H9 (cell line): ENCODE measurements at regions not wholly inside any gene's neighbourhood (a gene's known extent, or its start where the extent isn't known, plus 50 kb on each side); places are given as distances from the start of the nearest gene placed in this dataset.

ENCODE experiments used
- DNase-seq: peaks from one replicate; pipeline ENCODE4 v3.0.0-alpha.2; 2017
- H2AFZ ChIP-seq: one replicate; pipeline ENCODE4 v1.6.1; 2013; ENCODE audit warnings: mild to moderate bottlenecking, low read length, control low read depth, moderate library complexity
- H2AK5ac ChIP-seq: 2 replicates; pipeline ENCODE4 v1.6.1; 2013; ENCODE audit warnings: low read length, control low read depth, mixed read lengths; ENCODE audit not compliant: insufficient read length
- H2BK120ac ChIP-seq: one replicate; pipeline ENCODE4 v1.6.1; 2013; ENCODE audit warnings: low read depth, mild to moderate bottlenecking, low read length, control low read depth, inconsistent platforms; ENCODE audit not compliant: poor library complexity, severe bottlenecking
- H2BK12ac ChIP-seq: 2 replicates; pipeline ENCODE4 v1.6.1; 2013; ENCODE audit warnings: low read length, control low read depth, mixed read lengths, low read depth; ENCODE audit not compliant: insufficient read length
- H2BK15ac ChIP-seq: 2 replicates; pipeline ENCODE4 v1.6.1; 2013; ENCODE audit warnings: low read depth, low read length, control low read depth
- H2BK20ac ChIP-seq: one replicate; pipeline ENCODE4 v1.6.1; 2013; ENCODE audit warnings: low read depth, mild to moderate bottlenecking, low read length, control low read depth, inconsistent platforms; ENCODE audit not compliant: poor library complexity, severe bottlenecking
- H2BK5ac ChIP-seq: 2 replicates; pipeline ENCODE4 v1.6.1; 2013; ENCODE audit warnings: low read length, control low read depth, mixed read lengths; ENCODE audit not compliant: insufficient read length
- H3K14ac ChIP-seq: 2 replicates; pipeline ENCODE4 v1.6.1; 2013; ENCODE audit warnings: low read length, control low read depth; ENCODE audit not compliant: insufficient read depth
- H3K18ac ChIP-seq: 2 replicates; pipeline ENCODE4 v1.6.1; 2013; ENCODE audit warnings: low read depth, mild to moderate bottlenecking, mixed read lengths, low read length, control low read depth; ENCODE audit not compliant: insufficient read length
- H3K23ac ChIP-seq: 2 replicates; pipeline ENCODE4 v1.6.1; 2013; ENCODE audit warnings: low read length, control low read depth, mixed read lengths, low read depth; ENCODE audit not compliant: insufficient read length
- H3K23me2 ChIP-seq: 2 replicates; pipeline ENCODE4 v1.6.1; 2013; ENCODE audit warnings: low read depth, mild to moderate bottlenecking, mixed read lengths, low read length, control low read depth; ENCODE audit not compliant: insufficient read length, poor library complexity, severe bottlenecking
- H3K27ac ChIP-seq: 2 replicates; pipeline ENCODE4 v1.5.1; 2013; ENCODE audit warnings: low read length, control low read depth, mixed read lengths, low read depth; ENCODE audit not compliant: insufficient read length
- H3K27me3 ChIP-seq: 2 replicates; pipeline ENCODE4 v1.6.1; 2013; ENCODE audit warnings: low read length, control low read depth, inconsistent platforms; ENCODE audit not compliant: insufficient read depth
- H3K4ac ChIP-seq: 2 replicates; pipeline ENCODE4 v1.6.1; 2013; ENCODE audit warnings: low read depth, mild to moderate bottlenecking, control low read depth, inconsistent platforms, low read length, moderate library complexity
- H3K4me1 ChIP-seq: 2 replicates; pipeline ENCODE4 v1.6.1; 2013; ENCODE audit warnings: low read length, control low read depth, inconsistent platforms; ENCODE audit not compliant: insufficient read depth
- H3K4me2 ChIP-seq: 2 replicates; pipeline ENCODE4 v1.6.1; 2013; ENCODE audit warnings: low read length, control low read depth, mixed read lengths; ENCODE audit not compliant: insufficient read length, insufficient read depth
- H3K56ac ChIP-seq: 2 replicates; pipeline ENCODE4 v1.6.1; 2013; ENCODE audit warnings: low read depth, mild to moderate bottlenecking, mixed read lengths, low read length, control low read depth; ENCODE audit not compliant: insufficient read length
- H3K79me1 ChIP-seq: 2 replicates; pipeline ENCODE4 v1.6.1; 2013; ENCODE audit warnings: low read depth, mild to moderate bottlenecking, moderate library complexity, low read length, control low read depth, inconsistent platforms; ENCODE audit not compliant: insufficient read depth, poor library complexity, severe bottlenecking
- H3K79me2 ChIP-seq: 2 replicates; pipeline ENCODE4 v1.6.1; 2013; ENCODE audit warnings: low read length, control low read depth, inconsistent platforms; ENCODE audit not compliant: insufficient read depth
- H3K9ac ChIP-seq: 2 replicates; pipeline ENCODE4 v1.6.1; 2013; ENCODE audit warnings: low read length, control low read depth, mixed read lengths; ENCODE audit not compliant: insufficient read length; ENCODE audit errors: extremely low read depth
- H3K9me3 ChIP-seq: one replicate; pipeline ENCODE4 v1.6.1; 2013; ENCODE audit warnings: low read depth, low read length, inconsistent platforms; ENCODE audit not compliant: control insufficient read depth
- H3T11ph ChIP-seq: one replicate; pipeline ENCODE4 v1.6.1; 2013; ENCODE audit warnings: mild to moderate bottlenecking, low read length, control low read depth, inconsistent platforms
- H4K20me1 ChIP-seq: one replicate; pipeline ENCODE4 v1.6.1; 2013; ENCODE audit not compliant: control insufficient read depth, insufficient read length, insufficient read depth
- H4K5ac ChIP-seq: 2 replicates; pipeline ENCODE4 v1.6.1; 2013; ENCODE audit warnings: low read depth, mild to moderate bottlenecking, mixed read lengths, low read length, control low read depth; ENCODE audit not compliant: insufficient read length
- H4K8ac ChIP-seq: replicated peaks from 2 replicates; pipeline ENCODE4 v1.6.1; 2013; ENCODE audit warnings: low read length, control low read depth, mixed read lengths, low read depth; ENCODE audit not compliant: insufficient read length
- H4K91ac ChIP-seq: 2 replicates; pipeline ENCODE4 v1.6.1; 2013; ENCODE audit warnings: low read depth, mild to moderate bottlenecking, moderate library complexity, mixed read lengths, low read length, control low read depth; ENCODE audit not compliant: insufficient read length
- H3K27ac Mint-ChIP-seq, 3 experiments: 2 replicates in 2 of 3; 3 replicates in 1 of 3; pipeline ENCODE4 v1.8.0; 2020 to 2021; ENCODE audit warnings: mixed read lengths in 3 of 3, mild to moderate bottlenecking in 1 of 3, moderate library complexity in 1 of 3
- H3K27me3 Mint-ChIP-seq: 2 replicates; pipeline ENCODE4 v1.8.0; 2021; ENCODE audit warnings: low read depth, mild to moderate bottlenecking, moderate library complexity, mixed read lengths
- H3K36me3 Mint-ChIP-seq, 3 experiments: 2 replicates in 2 of 3; 3 replicates in 1 of 3; pipeline ENCODE4 v1.8.0; 2020 to 2021; ENCODE audit warnings: low read depth in 3 of 3, mixed read lengths in 3 of 3; ENCODE audit not compliant: insufficient read depth in 1 of 3
- H3K4me1 Mint-ChIP-seq, 2 experiments: 2 replicates each; pipeline ENCODE4 v1.8.0; 2020; ENCODE audit warnings: mixed read lengths in 2 of 2
- H3K4me3 Mint-ChIP-seq, 2 experiments: 2 replicates in 1 of 2; 3 replicates in 1 of 2; pipeline ENCODE4 v1.8.0; 2020 to 2021; ENCODE audit warnings: mild to moderate bottlenecking in 2 of 2, mixed read lengths in 2 of 2, moderate library complexity in 1 of 2
- H3K9me3 Mint-ChIP-seq, 2 experiments: 2 replicates in 1 of 2; 3 replicates in 1 of 2; pipeline ENCODE4 v1.8.0; 2020; ENCODE audit warnings: mild to moderate bottlenecking in 2 of 2, mixed read lengths in 2 of 2, moderate library complexity in 1 of 2
- WGBS: extraction: QIAGEN DNeasy Blood & Tissue Kit; methylation state at CpG from one replicate; pipeline ENCODE4 v1.1.7; 2013; ENCODE audit warnings: missing lambda C conversion rate, low lambda C conversion rate, mixed read lengths; ENCODE audit not compliant: insufficient read length; ENCODE audit errors: extremely low coverage; 5-methylcytosine and 5-hydroxymethylcytosine counted together
- TF ChIP-seq, protein P1 (sequence below): fragments of 200-600 bp; sonication (generic); conservative IDR thresholded peaks from 3 replicates; pipeline ENCODE4 v1.8.0; 2021; ENCODE audit warnings: antibody characterized with exemption, mild to moderate bottlenecking

DNA sequence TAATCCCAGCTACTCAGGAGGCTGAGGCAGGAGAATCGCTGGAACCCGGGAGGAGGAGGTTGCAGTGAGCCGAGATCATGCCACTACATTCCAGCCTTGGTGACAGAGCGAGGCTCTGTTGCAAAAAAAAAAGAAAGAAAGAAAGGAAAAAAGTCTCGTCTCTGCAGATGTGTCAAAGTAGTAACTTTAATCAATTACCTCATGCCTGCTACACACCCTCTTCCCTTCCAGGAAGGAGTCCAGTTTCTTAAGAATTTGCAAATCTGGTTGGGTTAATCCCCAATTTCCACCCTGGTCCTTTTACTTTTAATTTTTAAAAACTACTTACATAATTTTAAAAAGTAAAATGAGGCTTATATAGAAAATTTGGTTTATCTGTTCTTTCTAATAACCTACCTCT is 234.5 kb upstream of the KITLG start:
- Mint-ChIP-seq H3K27me3 (no peaks in the 10 kb centered on the region), H3K36me3 (no peaks in the 10 kb centered on the region), H3K4me1 (0 out of 4 replicates have a peak, but pooled peaks cover 0 to 3% of the 10 kb centered on the region in 2 experiments), H3K27ac (no peak overlapping the region), H3K4me3 (no peak overlapping the region), H3K9me3 (peaks cover 0 to 5% of the 10 kb centered on the region in 2 experiments; a peak in 3 of 5 replicates)
- no peaks in the 10 kb centered on the region for H3K27me3 ChIP-seq
- no peak overlapping the region for H3K18ac ChIP-seq
- no peaks in the 10 kb centered on the region for H3K79me2 ChIP-seq
- H2BK20ac ChIP-seq, result no peak overlapping the region
- H2AK5ac ChIP-seq, result no peak overlapping the region
- no peaks in the 10 kb centered on the region for H3K79me1 ChIP-seq
- H3K4ac ChIP-seq, result no peak overlapping the region
- H3K9ac ChIP-seq, result no peak overlapping the region
- DNase-seq, result no peak
- H2BK5ac ChIP-seq, result no peak overlapping the region
- H2BK120ac ChIP-seq, result no peak overlapping the region
- H4K5ac ChIP-seq, result no peak overlapping the region
- no peak overlapping the region for H2BK15ac ChIP-seq
- H4K20me1 ChIP-seq, result no peaks in the 10 kb centered on the region
- no peak overlapping the region for H3T11ph ChIP-seq
- TF ChIP-seq, protein P1, sequence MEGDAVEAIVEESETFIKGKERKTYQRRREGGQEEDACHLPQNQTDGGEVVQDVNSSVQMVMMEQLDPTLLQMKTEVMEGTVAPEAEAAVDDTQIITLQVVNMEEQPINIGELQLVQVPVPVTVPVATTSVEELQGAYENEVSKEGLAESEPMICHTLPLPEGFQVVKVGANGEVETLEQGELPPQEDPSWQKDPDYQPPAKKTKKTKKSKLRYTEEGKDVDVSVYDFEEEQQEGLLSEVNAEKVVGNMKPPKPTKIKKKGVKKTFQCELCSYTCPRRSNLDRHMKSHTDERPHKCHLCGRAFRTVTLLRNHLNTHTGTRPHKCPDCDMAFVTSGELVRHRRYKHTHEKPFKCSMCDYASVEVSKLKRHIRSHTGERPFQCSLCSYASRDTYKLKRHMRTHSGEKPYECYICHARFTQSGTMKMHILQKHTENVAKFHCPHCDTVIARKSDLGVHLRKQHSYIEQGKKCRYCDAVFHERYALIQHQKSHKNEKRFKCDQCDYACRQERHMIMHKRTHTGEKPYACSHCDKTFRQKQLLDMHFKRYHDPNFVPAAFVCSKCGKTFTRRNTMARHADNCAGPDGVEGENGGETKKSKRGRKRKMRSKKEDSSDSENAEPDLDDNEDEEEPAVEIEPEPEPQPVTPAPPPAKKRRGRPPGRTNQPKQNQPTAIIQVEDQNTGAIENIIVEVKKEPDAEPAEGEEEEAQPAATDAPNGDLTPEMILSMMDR, result no peak
- no peaks in the 10 kb centered on the region for H3K9me3 ChIP-seq
- H3K14ac ChIP-seq, result no peak overlapping the region
- no peak overlapping the region for H3K4me2 ChIP-seq
- no peak overlapping the region for H4K8ac ChIP-seq
- no peak overlapping the region for H4K91ac ChIP-seq
- no peaks in the 10 kb centered on the region for H3K4me1 ChIP-seq
- H3K27ac ChIP-seq, result no peak overlapping the region
- H3K23ac ChIP-seq, result no peak overlapping the region
- no peak overlapping the region for H2BK12ac ChIP-seq
- H3K23me2 ChIP-seq, result no peaks in the 10 kb centered on the region
- H3K56ac ChIP-seq, result no peak overlapping the region
- WGBS, result no CpG with 5 or more reads among the region's 5 CpGs
- no peak overlapping the region for H2AFZ ChIP-seq
